Testis (tissue), 2 donors: ENCODE measurements at regions not wholly inside any gene's neighbourhood (a gene's known extent, or its start where the extent isn't known, plus 50 kb on each side); places are given as distances from the start of the nearest gene placed in this dataset.

Experiments
- DNase-seq: peaks from one replicate; pipeline ENCODE4 v3.0.0-alpha.2; 2019
- H3K27ac ChIP-seq, 2 donors: fragments of 200-600 bp; sonication (generic); one replicate each; pipeline ENCODE4 v1.5.1; 2019
- H3K27me3 ChIP-seq: fragments of 200-600 bp; sonication (generic); one replicate; pipeline ENCODE4 v1.5.1; 2019
- H3K36me3 ChIP-seq: fragments of 200-600 bp; sonication (generic); one replicate; pipeline ENCODE4 v1.5.1; 2017; ENCODE audit warnings: low read depth; ENCODE audit errors: missing control alignments
- H3K4me1 ChIP-seq: fragments of 200-600 bp; sonication (generic); one replicate; pipeline ENCODE4 v1.5.1; 2019
- H3K4me3 ChIP-seq, 2 donors: fragments of 200-600 bp; sonication (generic); one replicate each; pipeline ENCODE4 v1.5.1; 2017 to 2019
- H3K9me3 ChIP-seq: fragments of 200-600 bp; sonication (generic); one replicate; pipeline ENCODE4 v1.5.1; 2017
- CTCF ChIP-seq, 3 experiments: fragments of 450-650 bp in 2 of 3; fragments of 200-600 bp in 1 of 3; sonication (generic) in 1 of 3; IDR thresholded peaks; one replicate each; pipeline ENCODE4 v1.5.1; 2016 to 2019; ENCODE audit warnings: antibody characterized with exemption in 3 of 3, mild to moderate bottlenecking in 2 of 3, moderate library complexity in 1 of 3
- POLR2A ChIP-seq: fragments of 450-650 bp; IDR thresholded peaks from one replicate; pipeline ENCODE4 v1.6.1; 2017; ENCODE audit warnings: antibody characterized with exemption, mild to moderate bottlenecking, moderate library complexity
- WGBS, 2 donors: methylation state at CpG; one replicate each; pipeline ENCODE4 v1.1.5; 2018; 5-methylcytosine and 5-hydroxymethylcytosine counted together
- intact Hi-C: fragments of 100-400 bp; cut with DNase I; formaldehyde crosslinking; loops from one replicate; pipeline ENCODE4 v1.15.1; 2023; ENCODE audit warnings: low total_unique reads

GRCh38 chr16:74090871-74091270 lies 205.7 kb upstream of the PSMD7 start:
- no peaks in the 10 kb centered on the region for H3K36me3 ChIP-seq
- H3K4me1 ChIP-seq, result no peaks in the 10 kb centered on the region
- TF ChIP-seq CTCF (IDR thresholded peaks at IDR 0.05) (no peak), POLR2A (no peak)
- no peaks in the 10 kb centered on the region for H3K27me3 ChIP-seq
- H3K9me3 ChIP-seq, result no peaks in the 10 kb centered on the region
- no peak overlapping the region for H3K4me3 ChIP-seq
- intact Hi-C loops, result no loop called here
- 51 to 72% methylated on average over 4 of the region's 4 CpGs for WGBS, 2 donors
- DNase-seq, result no peak
- H3K27ac ChIP-seq, result no peak overlapping the region

- 51 to 74% methylated on average over 3 of the region's 3 CpGs for WGBS, 2 donors
- Histone ChIP-seq H3K4me1 (no peaks in the 10 kb centered on the region), H3K27me3 (no peaks in the 10 kb centered on the region), H3K36me3 (no peaks in the 10 kb centered on the region), H3K4me3 (no peak overlapping the region), H3K9me3 (no peaks in the 10 kb centered on the region), H3K27ac (no peak overlapping the region)
- no peak for DNase-seq
- intact Hi-C loops, result no loop called here
- TF ChIP-seq POLR2A (no peak), CTCF (IDR thresholded peaks at IDR 0.05) (no peak)
These were observed 213.1 kb upstream of the PSMD7 start for GRCh38 chr16:74083541-74083940.

- intact Hi-C loops, result no loop called here
- no peak for TF ChIP-seq CTCF (IDR thresholded peaks at IDR 0.05)
- no peak for TF ChIP-seq POLR2A
- no peak for DNase-seq
These were observed 216.3 kb upstream of the PSMD7 start for GRCh38 chr16:74080311-74080710.

GRCh38 chr16:74079232-74079586 lies 217.4 kb upstream of the PSMD7 start:
- no peak overlapping the region for H3K27ac ChIP-seq
- intact Hi-C loops, result no loop called here
- H3K36me3 ChIP-seq, result no peaks in the 10 kb centered on the region
- no peak for TF ChIP-seq POLR2A
- no peak for TF ChIP-seq CTCF (IDR thresholded peaks at IDR 0.05)
- DNase-seq, result no peak
- H3K4me1 ChIP-seq, result no peaks in the 10 kb centered on the region
- H3K4me3 ChIP-seq, result no peak overlapping the region
- no peaks in the 10 kb centered on the region for H3K9me3 ChIP-seq
- 77 to 89% methylated on average over 1 of the region's 1 CpG for WGBS, 2 donors
- no peaks in the 10 kb centered on the region for H3K27me3 ChIP-seq

More at GRCh38 chr16:74080311-74080710, 216.3 kb upstream of the PSMD7 start:
- WGBS, 2 donors, result 86% methylated on average over 8 of the region's 8 CpGs
- Histone ChIP-seq H3K36me3 (no peaks in the 10 kb centered on the region), H3K4me3 (no peak overlapping the region), H3K27ac (no peak overlapping the region), H3K4me1 (no peaks in the 10 kb centered on the region), H3K9me3 (no peaks in the 10 kb centered on the region), H3K27me3 (no peaks in the 10 kb centered on the region)

- intact Hi-C loops, result no loop called here
- H3K9me3 ChIP-seq, result no peaks in the 10 kb centered on the region
- no peaks in the 10 kb centered on the region for H3K27me3 ChIP-seq
- H3K36me3 ChIP-seq, result no peaks in the 10 kb centered on the region
- no peak overlapping the region for H3K27ac ChIP-seq
- TF ChIP-seq CTCF (IDR thresholded peaks at IDR 0.05) (no peak), POLR2A (no peak)
- DNase-seq, result no peak
- WGBS, 2 donors, result 67 to 71% methylated on average over 8 of the region's 8 CpGs
- no peaks in the 10 kb centered on the region for H3K4me1 ChIP-seq
- H3K4me3 ChIP-seq, result no peak overlapping the region
These were observed 217.9 kb upstream of the PSMD7 start for GRCh38 chr16:74078511-74079231.
